ENCODE measurements at regions not wholly inside any gene's neighbourhood (a gene's known extent, or its start where the extent isn't known, plus 50 kb on each side); places are given as distances from the start of the nearest gene placed in this dataset.

- H3K4me1 ChIP-seq = no peaks in the 10 kb centered on the region
- H3K9me3 ChIP-seq = no peaks in the 10 kb centered on the region
- no peaks in the 10 kb centered on the region for H3K36me3 ChIP-seq
- no peaks in the 10 kb centered on the region for H3K27me3 ChIP-seq
- intact Hi-C loops (cut with DNase I) = no loop called here
- H3K27ac ChIP-seq = no peak overlapping the region
- no peak overlapping the region for H3K4me3 ChIP-seq
- no peak for DNase-seq (ENCODE audit: extremely low spot score in 2 of 2)
- no peak for TF ChIP-seq POLR2AphosphoS5 (IDR thresholded peaks at IDR 0.05; ENCODE audit: insufficient read depth in 1 of 2, low read depth in 1 of 2)
- no peak for TF ChIP-seq CTCF (IDR thresholded peaks at IDR 0.05)
- no peak for TF ChIP-seq POLR2A (IDR thresholded peaks at IDR 0.05)
These were observed 205.3 kb downstream of the MN1 start for GRCh38 chr22:27596133-27596870.

- no peak for TF ChIP-seq CTCF (IDR thresholded peaks at IDR 0.05)
- TF ChIP-seq POLR2A (IDR thresholded peaks at IDR 0.05) = no peak
- TF ChIP-seq POLR2AphosphoS5 (IDR thresholded peaks at IDR 0.05; ENCODE audit: insufficient read depth in 1 of 2, low read depth in 1 of 2) = no peak
- H3K36me3 ChIP-seq = no peaks in the 10 kb centered on the region
- H3K27me3 ChIP-seq = no peaks in the 10 kb centered on the region
- no peaks in the 10 kb centered on the region for H3K4me1 ChIP-seq
- no peak for DNase-seq (ENCODE audit: extremely low spot score in 2 of 2)
- H3K9me3 ChIP-seq = no peaks in the 10 kb centered on the region
- intact Hi-C loops (cut with DNase I) = no loop called here
- no peak overlapping the region for H3K27ac ChIP-seq
- no peak overlapping the region for H3K4me3 ChIP-seq
These were observed 203.7 kb downstream of the MN1 start for GRCh38 chr22:27597703-27598444.

- no peaks in the 10 kb centered on the region for H3K9me3 ChIP-seq
- intact Hi-C loops (cut with DNase I) = no loop called here
- no peaks in the 10 kb centered on the region for H3K27me3 ChIP-seq
- TF ChIP-seq POLR2A (IDR thresholded peaks at IDR 0.05) (no peak), CTCF (IDR thresholded peaks at IDR 0.05) (no peak), POLR2AphosphoS5 (IDR thresholded peaks at IDR 0.05; ENCODE audit: insufficient read depth in 1 of 2, low read depth in 1 of 2) (no peak)
- DNase-seq (ENCODE audit: extremely low spot score in 2 of 2) = no peak
- H3K36me3 ChIP-seq = no peaks in the 10 kb centered on the region
- H3K27ac ChIP-seq = no peak overlapping the region
- no peak overlapping the region for H3K4me3 ChIP-seq
- no peaks in the 10 kb centered on the region for H3K4me1 ChIP-seq
These were observed 202.8 kb downstream of the MN1 start for GRCh38 chr22:27598792-27599191.

GRCh38 chr22:27601195-27601594 is 200.4 kb downstream of the MN1 start:
- no peak for TF ChIP-seq POLR2A (IDR thresholded peaks at IDR 0.05)
- no peak for TF ChIP-seq POLR2AphosphoS5 (IDR thresholded peaks at IDR 0.05; ENCODE audit: insufficient read depth in 1 of 2, low read depth in 1 of 2)
- no peak for TF ChIP-seq CTCF (IDR thresholded peaks at IDR 0.05)
- DNase-seq (ENCODE audit: extremely low spot score in 2 of 2) = no peak
- H3K27ac ChIP-seq = no peak overlapping the region
- intact Hi-C loops (cut with DNase I) = no loop called here
- H3K4me1 ChIP-seq = no peaks in the 10 kb centered on the region
- H3K27me3 ChIP-seq = no peaks in the 10 kb centered on the region
- H3K4me3 ChIP-seq = no peak overlapping the region
- H3K9me3 ChIP-seq = peaks cover 3% of the 10 kb centered on the region
- no peaks in the 10 kb centered on the region for H3K36me3 ChIP-seq

GRCh38 chr22:27602390-27602789 is 199.2 kb downstream of the MN1 start:
- intact Hi-C loops (cut with DNase I) = no loop called here
- TF ChIP-seq POLR2AphosphoS5 (IDR thresholded peaks at IDR 0.05; ENCODE audit: insufficient read depth in 1 of 2, low read depth in 1 of 2) = no peak
- no peak for TF ChIP-seq POLR2A (IDR thresholded peaks at IDR 0.05)
- TF ChIP-seq CTCF (IDR thresholded peaks at IDR 0.05) = no peak
- Histone ChIP-seq H3K27me3 (no peaks in the 10 kb centered on the region), H3K4me3 (no peak overlapping the region), H3K27ac (no peak overlapping the region), H3K4me1 (no peaks in the 10 kb centered on the region), H3K36me3 (no peaks in the 10 kb centered on the region), H3K9me3 (peaks cover 3% of the 10 kb centered on the region)
- no peak for DNase-seq (ENCODE audit: extremely low spot score in 2 of 2)

All from vagina (tissue), 2 donors.